ENCODE measurements at regions not wholly inside any gene's neighbourhood (a gene's known extent, or its start where the extent isn't known, plus 50 kb on each side); places are given as distances from the start of the nearest gene placed in this dataset.

GRCh38 chr6:98295515-98296175, 538.7 kb upstream of the POU3F2 start:
- no peaks in the 10 kb centered on the region for H3K4me1 Mint-ChIP-seq
- CTCF ChIA-PET, result no interaction called here

DNA sequence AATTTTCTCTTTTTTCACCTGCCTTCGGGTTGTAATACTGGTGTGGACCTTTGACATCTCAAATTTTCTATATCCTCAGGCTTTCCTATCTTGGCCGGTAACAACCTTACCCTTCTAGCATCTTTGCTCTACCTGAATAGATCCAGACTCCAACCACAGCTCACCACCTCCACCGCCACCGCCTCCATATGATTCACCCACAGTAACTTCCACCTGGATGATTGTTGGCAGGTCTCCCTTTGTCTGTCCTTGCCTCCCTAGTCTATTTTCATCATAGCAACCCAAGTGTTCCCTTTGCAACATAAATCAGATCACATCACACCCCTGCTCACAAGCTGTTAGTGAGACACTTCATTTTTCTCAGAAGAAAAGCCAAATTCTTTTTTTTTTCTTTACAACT, 525.8 kb upstream of the POU3F2 start:
- H3K9me3 Mint-ChIP-seq, result no peaks in the 10 kb centered on the region
- no peak overlapping the region for H3K4me3 Mint-ChIP-seq
- CTCF ChIA-PET, result no interaction called here

More at GRCh38 chr6:98295515-98296175, 538.7 kb upstream of the POU3F2 start:
- Mint-ChIP-seq H3K36me3 (ENCODE audit: low read depth) (no peaks in the 10 kb centered on the region), H3K27ac (no peak overlapping the region), H3K4me3 (no peak overlapping the region), H3K27me3 (no peaks in the 10 kb centered on the region), H3K9me3 (no peaks in the 10 kb centered on the region)
- no peak for DNase-seq
- POLR2A ChIA-PET, result interaction anchor here (0.7 kb wide), 1 partner anchor 144 kb away, joined by 3 read pairs; no protein-coding TSS in a partner anchor

GRCh38 chr6:98310443-98310842, 523.9 kb upstream of the POU3F2 start:
- Mint-ChIP-seq H3K36me3 (ENCODE audit: low read depth) (no peaks in the 10 kb centered on the region), H3K9me3 (no peaks in the 10 kb centered on the region), H3K4me1 (no peaks in the 10 kb centered on the region), H3K4me3 (no peak overlapping the region), H3K27ac (no peak overlapping the region), H3K27me3 (no peaks in the 10 kb centered on the region)
- ChIA-PET POLR2A (no interaction called here), CTCF (no interaction called here)
- DNase-seq, result no peak

More for the DNA sequence above, 525.8 kb upstream of the POU3F2 start:
- H3K27ac Mint-ChIP-seq, result no peak overlapping the region
- no peaks in the 10 kb centered on the region for H3K36me3 Mint-ChIP-seq (ENCODE audit: low read depth)
- no peaks in the 10 kb centered on the region for H3K4me1 Mint-ChIP-seq
- H3K27me3 Mint-ChIP-seq, result no peaks in the 10 kb centered on the region
- POLR2A ChIA-PET, result no interaction called here
- DNase-seq, result no peak

- Mint-ChIP-seq H3K27me3 (no peaks in the 10 kb centered on the region), H3K9me3 (no peaks in the 10 kb centered on the region), H3K27ac (no peak overlapping the region), H3K4me3 (no peak overlapping the region), H3K4me1 (no peaks in the 10 kb centered on the region), H3K36me3 (ENCODE audit: low read depth) (no peaks in the 10 kb centered on the region)
- CTCF ChIA-PET, result no interaction called here
- no peak for DNase-seq
- POLR2A ChIA-PET, result no interaction called here
Measured at GRCh38 chr6:98323605-98324004, 510.8 kb upstream of the POU3F2 start.

GRCh38 chr6:98324446-98324845, 509.9 kb upstream of the POU3F2 start:
- Mint-ChIP-seq H3K9me3 (no peaks in the 10 kb centered on the region), H3K27me3 (no peaks in the 10 kb centered on the region), H3K27ac (no peak overlapping the region), H3K36me3 (ENCODE audit: low read depth) (no peaks in the 10 kb centered on the region), H3K4me3 (no peak overlapping the region), H3K4me1 (no peaks in the 10 kb centered on the region)
- POLR2A ChIA-PET, result no interaction called here
- CTCF ChIA-PET, result no interaction called here
- DNase-seq, result no peak

GRCh38 chr6:98325366-98325765, 509.0 kb upstream of the POU3F2 start:
- Mint-ChIP-seq H3K4me1 (no peaks in the 10 kb centered on the region), H3K9me3 (no peaks in the 10 kb centered on the region), H3K27ac (no peak overlapping the region), H3K27me3 (no peaks in the 10 kb centered on the region), H3K36me3 (ENCODE audit: low read depth) (no peaks in the 10 kb centered on the region), H3K4me3 (no peak overlapping the region)
- POLR2A ChIA-PET, result no interaction called here
- DNase-seq, result no peak
- CTCF ChIA-PET, result no interaction called here

DNA sequence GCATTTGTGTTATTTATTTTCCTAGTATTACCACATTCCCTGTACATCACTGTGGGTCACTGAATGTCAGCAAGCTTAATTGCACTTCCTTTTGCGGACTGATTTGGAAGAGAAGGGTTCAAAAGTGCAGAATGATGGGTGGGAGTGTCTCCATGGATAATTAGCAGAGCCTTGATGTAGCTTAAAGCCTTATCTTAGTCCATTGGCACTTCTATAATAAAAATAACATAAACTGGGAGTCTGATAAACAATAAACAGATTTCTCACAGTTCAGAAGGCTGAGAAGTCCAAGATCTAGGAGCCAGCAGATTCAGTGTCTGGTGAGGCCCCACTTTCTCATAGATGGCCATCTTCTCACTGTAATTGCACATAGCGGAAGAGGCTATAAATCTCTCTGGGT, 501.1 kb upstream of the POU3F2 start:
- Mint-ChIP-seq H3K27ac (no peak overlapping the region), H3K27me3 (no peaks in the 10 kb centered on the region), H3K4me1 (no peaks in the 10 kb centered on the region), H3K9me3 (no peaks in the 10 kb centered on the region), H3K36me3 (ENCODE audit: low read depth) (no peaks in the 10 kb centered on the region), H3K4me3 (no peak overlapping the region)
- ChIA-PET CTCF (no interaction called here), POLR2A (no interaction called here)
- no peak for DNase-seq

- DNase-seq, result no peak
- Mint-ChIP-seq H3K9me3 (no peaks in the 10 kb centered on the region), H3K27me3 (no peaks in the 10 kb centered on the region), H3K27ac (no peak overlapping the region), H3K4me1 (no peaks in the 10 kb centered on the region), H3K4me3 (no peak overlapping the region), H3K36me3 (ENCODE audit: low read depth) (no peaks in the 10 kb centered on the region)
- CTCF ChIA-PET, result interaction anchor here (0.6 kb wide), 1 partner anchor 52 kb away, joined by 3 read pairs; no protein-coding TSS in a partner anchor
- POLR2A ChIA-PET, result no interaction called here
Measured at GRCh38 chr6:98335594-98335993, 498.8 kb upstream of the POU3F2 start.

DNA sequence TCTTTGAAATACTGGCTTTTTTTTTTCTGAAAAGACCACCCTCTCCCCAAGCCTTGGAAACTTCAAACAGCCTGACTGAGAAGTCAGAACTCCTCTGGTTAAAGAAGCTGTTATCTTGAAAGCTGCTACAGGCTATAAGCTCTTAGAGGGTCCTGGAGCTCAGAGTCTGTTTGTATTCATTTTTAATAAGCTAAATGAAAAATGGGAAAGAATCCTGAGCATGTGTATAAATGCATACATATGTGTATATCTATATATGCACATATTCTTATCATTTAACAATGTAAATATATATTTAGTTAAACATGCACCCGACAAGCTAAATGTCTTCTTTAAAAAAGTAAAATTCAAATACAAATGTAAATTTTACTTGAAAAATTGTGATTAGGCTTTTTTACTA, 494.9 kb upstream of the POU3F2 start:
- Mint-ChIP-seq H3K4me3 (no peak overlapping the region), H3K4me1 (no peaks in the 10 kb centered on the region), H3K36me3 (ENCODE audit: low read depth) (no peaks in the 10 kb centered on the region), H3K27me3 (no peaks in the 10 kb centered on the region), H3K9me3 (no peaks in the 10 kb centered on the region), H3K27ac (no peak overlapping the region)
- ChIA-PET POLR2A (no interaction called here), CTCF (no interaction called here)
- no peak for DNase-seq

- Mint-ChIP-seq H3K4me1 (no peaks in the 10 kb centered on the region), H3K9me3 (no peaks in the 10 kb centered on the region), H3K4me3 (no peak overlapping the region), H3K36me3 (ENCODE audit: low read depth) (no peaks in the 10 kb centered on the region), H3K27ac (no peak overlapping the region), H3K27me3 (no peaks in the 10 kb centered on the region)
- DNase-seq, result no peak
- POLR2A ChIA-PET, result no interaction called here
- CTCF ChIA-PET, result no interaction called here
Measured at GRCh38 chr6:98343004-98343403, 491.4 kb upstream of the POU3F2 start.

GRCh38 chr6:98343797-98344196, 490.6 kb upstream of the POU3F2 start:
- H3K27ac Mint-ChIP-seq, result no peak overlapping the region
- no peak for DNase-seq
- no peaks in the 10 kb centered on the region for H3K36me3 Mint-ChIP-seq (ENCODE audit: low read depth)
- CTCF ChIA-PET, result no interaction called here
- no peak overlapping the region for H3K4me3 Mint-ChIP-seq
- H3K9me3 Mint-ChIP-seq, result no peaks in the 10 kb centered on the region
- no peaks in the 10 kb centered on the region for H3K27me3 Mint-ChIP-seq
- no peaks in the 10 kb centered on the region for H3K4me1 Mint-ChIP-seq
- POLR2A ChIA-PET, result no interaction called here

- Mint-ChIP-seq H3K4me1 (no peaks in the 10 kb centered on the region), H3K9me3 (no peaks in the 10 kb centered on the region), H3K36me3 (ENCODE audit: low read depth) (no peaks in the 10 kb centered on the region), H3K27ac (no peak overlapping the region), H3K4me3 (no peak overlapping the region), H3K27me3 (no peaks in the 10 kb centered on the region)
- ChIA-PET CTCF (no interaction called here), POLR2A (no interaction called here)
- DNase-seq, result no peak
Measured at GRCh38 chr6:98352348-98352747, 482.0 kb upstream of the POU3F2 start.

- DNase-seq, result no peak
- H3K36me3 Mint-ChIP-seq (ENCODE audit: low read depth), result no peaks in the 10 kb centered on the region
- H3K4me1 Mint-ChIP-seq, result no peaks in the 10 kb centered on the region
- ChIA-PET CTCF (no interaction called here), POLR2A (no interaction called here)
- no peaks in the 10 kb centered on the region for H3K27me3 Mint-ChIP-seq
- H3K27ac Mint-ChIP-seq, result no peak overlapping the region
- H3K4me3 Mint-ChIP-seq, result no peak overlapping the region
- no peaks in the 10 kb centered on the region for H3K9me3 Mint-ChIP-seq
Measured at GRCh38 chr6:98358173-98358572, 476.2 kb upstream of the POU3F2 start.

- POLR2A ChIA-PET, result no interaction called here
- H3K9me3 Mint-ChIP-seq, result no peaks in the 10 kb centered on the region
- no peak for DNase-seq
- H3K36me3 Mint-ChIP-seq (ENCODE audit: low read depth), result no peaks in the 10 kb centered on the region
- no peaks in the 10 kb centered on the region for H3K27me3 Mint-ChIP-seq
- H3K4me1 Mint-ChIP-seq, result no peaks in the 10 kb centered on the region
- H3K27ac Mint-ChIP-seq, result no peak overlapping the region
- CTCF ChIA-PET, result interaction anchor here (0.8 kb wide), 1 partner anchor 10 kb away, joined by 3 read pairs; no protein-coding TSS in a partner anchor
- no peak overlapping the region for H3K4me3 Mint-ChIP-seq
Measured at GRCh38 chr6:98366371-98366770, 468.0 kb upstream of the POU3F2 start.

All from activated CD4-positive, alpha-beta T cell treated with anti-CD3 and anti-CD28 coated beads, Interleukin-2, amount 10 ng/mL, durations not matched to agents 7 days and 5 days (primary cell).